ENCODE measurements at regions not wholly inside any gene's neighbourhood (a gene's known extent, or its start where the extent isn't known, plus 50 kb on each side); places are given as distances from the start of the nearest gene placed in this dataset.

DNA sequence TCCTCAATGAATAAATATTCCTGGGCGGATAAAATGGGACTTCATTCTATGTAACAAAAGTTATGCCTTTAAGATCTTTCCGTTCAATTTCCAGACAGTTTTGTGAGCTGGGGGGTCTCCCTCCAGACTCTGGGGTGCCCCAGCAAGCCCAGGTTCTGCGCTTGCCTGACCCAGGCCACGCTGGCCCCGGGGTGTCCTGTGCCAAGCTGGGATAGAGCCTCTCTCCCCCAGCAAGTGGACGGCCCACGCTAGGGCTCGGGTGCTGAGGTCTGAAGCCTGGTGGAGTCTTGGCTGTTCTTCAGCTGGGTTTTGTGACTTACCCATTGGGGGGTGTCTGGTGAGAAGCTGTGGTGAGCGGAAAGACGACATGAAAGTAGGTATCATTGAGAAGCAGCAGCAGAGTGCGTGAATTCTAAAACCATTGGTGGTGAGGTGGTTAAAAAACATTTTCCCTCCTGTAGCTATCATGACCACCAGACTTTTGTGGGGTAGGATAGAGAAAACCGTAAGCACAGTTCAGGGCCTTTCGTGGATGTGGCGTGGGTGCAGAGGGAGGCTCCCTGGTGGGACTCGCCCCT lies 346.8 kb downstream of the ANAPC1 start:
- TF ChIP-seq, protein P1, sequence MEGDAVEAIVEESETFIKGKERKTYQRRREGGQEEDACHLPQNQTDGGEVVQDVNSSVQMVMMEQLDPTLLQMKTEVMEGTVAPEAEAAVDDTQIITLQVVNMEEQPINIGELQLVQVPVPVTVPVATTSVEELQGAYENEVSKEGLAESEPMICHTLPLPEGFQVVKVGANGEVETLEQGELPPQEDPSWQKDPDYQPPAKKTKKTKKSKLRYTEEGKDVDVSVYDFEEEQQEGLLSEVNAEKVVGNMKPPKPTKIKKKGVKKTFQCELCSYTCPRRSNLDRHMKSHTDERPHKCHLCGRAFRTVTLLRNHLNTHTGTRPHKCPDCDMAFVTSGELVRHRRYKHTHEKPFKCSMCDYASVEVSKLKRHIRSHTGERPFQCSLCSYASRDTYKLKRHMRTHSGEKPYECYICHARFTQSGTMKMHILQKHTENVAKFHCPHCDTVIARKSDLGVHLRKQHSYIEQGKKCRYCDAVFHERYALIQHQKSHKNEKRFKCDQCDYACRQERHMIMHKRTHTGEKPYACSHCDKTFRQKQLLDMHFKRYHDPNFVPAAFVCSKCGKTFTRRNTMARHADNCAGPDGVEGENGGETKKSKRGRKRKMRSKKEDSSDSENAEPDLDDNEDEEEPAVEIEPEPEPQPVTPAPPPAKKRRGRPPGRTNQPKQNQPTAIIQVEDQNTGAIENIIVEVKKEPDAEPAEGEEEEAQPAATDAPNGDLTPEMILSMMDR (IDR thresholded peaks at IDR 0.05 in 2 of 3, conservative IDR thresholded peaks at IDR 0.05 in 1 of 3; ENCODE audit: borderline replicate concordance in 1 of 3, insufficient read depth in 1 of 3, low read depth in 2 of 3, low read length in 2 of 3): no peak
- no peak for TF ChIP-seq POLR2A (IDR thresholded peaks at IDR 0.05; ENCODE audit: borderline replicate concordance, extremely low read depth, insufficient read depth, insufficient read length)
- TF ChIP-seq, protein P2, sequence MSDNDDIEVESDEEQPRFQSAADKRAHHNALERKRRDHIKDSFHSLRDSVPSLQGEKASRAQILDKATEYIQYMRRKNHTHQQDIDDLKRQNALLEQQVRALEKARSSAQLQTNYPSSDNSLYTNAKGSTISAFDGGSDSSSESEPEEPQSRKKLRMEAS (IDR thresholded peaks at IDR 0.05): no peak
- TF ChIP-seq EZH2 (IDR thresholded peaks at IDR 0.05): no peak
- no peak for TF ChIP-seq ELF1 (IDR thresholded peaks at IDR 0.05; ENCODE audit: borderline replicate concordance, low read depth)
- no peak for TF ChIP-seq RAD21 (IDR thresholded peaks at IDR 0.05; ENCODE audit: low read depth)
- no peak for TF ChIP-seq JUND (IDR thresholded peaks at IDR 0.05)

Data from HCT116 (cell line).